Calu3 (cell line): ENCODE measurements at regions not wholly inside any gene's neighbourhood (a gene's known extent, or its start where the extent isn't known, plus 50 kb on each side); places are given as distances from the start of the nearest gene placed in this dataset.

Experiments used
- BruUV-seq: library from RNA; stranded (reverse); fragments of 400-500 nt; replicated peaks from 2 replicates; lab custom pipeline; 2021; lab: Mats Ljungman, UMichigan
- CTCF ChIA-PET: fragments of 300-600 bp; sonication (Branson Sonifier 250); formaldehyde crosslinking; loops from one replicate; lab custom pipeline; 2022; ENCODE audit warnings: antibody characterized with exemption; lab: Charles Lee
- DNase-seq: peaks from one replicate; pipeline ENCODE4 v3.0.0; 2022
- H3K27ac Mint-ChIP-seq: one replicate; pipeline ENCODE4 v1.8.0; 2022; ENCODE audit warnings: mixed read lengths; ENCODE audit not compliant: unreplicated experiment
- H3K27me3 Mint-ChIP-seq: one replicate; pipeline ENCODE4 v1.8.0; 2022; ENCODE audit warnings: mixed read lengths; ENCODE audit not compliant: unreplicated experiment
- H3K36me3 Mint-ChIP-seq: one replicate; pipeline ENCODE4 v1.8.0; 2022; ENCODE audit warnings: mild to moderate bottlenecking, moderate library complexity, mixed read lengths; ENCODE audit not compliant: insufficient read depth, unreplicated experiment
- H3K4me1 Mint-ChIP-seq: one replicate; pipeline ENCODE4 v1.8.0; 2022; ENCODE audit warnings: mild to moderate bottlenecking, low read depth, mixed read lengths; ENCODE audit not compliant: unreplicated experiment
- H3K4me3 Mint-ChIP-seq: one replicate; pipeline ENCODE4 v1.8.0; 2022; ENCODE audit warnings: mild to moderate bottlenecking, low read depth, moderate library complexity, mixed read lengths; ENCODE audit not compliant: unreplicated experiment
- H3K9me3 Mint-ChIP-seq: one replicate; pipeline ENCODE4 v1.8.0; 2022; ENCODE audit warnings: low read depth, mixed read lengths; ENCODE audit not compliant: unreplicated experiment
- CTCF ChIP-seq: fragments of 200-600 bp; IDR thresholded peaks from one replicate; pipeline ENCODE4 v1.8.0; 2022; ENCODE audit warnings: antibody characterized with exemption; ENCODE audit not compliant: unreplicated experiment
- intact Hi-C: fragments of 100-400 bp; cut with micrococcal nuclease; formaldehyde crosslinking; loops from one replicate; pipeline ENCODE4 v1.10.0; 2022; ENCODE audit not compliant: unreplicated experiment

- BruUV-seq: no TSS peak
- TF ChIP-seq CTCF: no peak
- Mint-ChIP-seq H3K36me3 (no peaks in the 10 kb centered on the region), H3K4me3 (no peak overlapping the region), H3K27me3 (peaks cover 64% of the 10 kb centered on the region), H3K27ac (no peak overlapping the region), H3K4me1 (no peaks in the 10 kb centered on the region), H3K9me3 (no peaks in the 10 kb centered on the region)
- CTCF ChIA-PET: no interaction called here
- intact Hi-C loops: no loop called here
- no peak for DNase-seq
Observed at GRCh38 chr9:135245482-135246247, 158.2 kb downstream of the OLFM1 start.

GRCh38 chr9:135246248-135247205, 159.1 kb downstream of the OLFM1 start:
- Mint-ChIP-seq H3K4me1 (no peaks in the 10 kb centered on the region), H3K4me3 (no peak overlapping the region), H3K27me3 (peaks cover 59% of the 10 kb centered on the region), H3K9me3 (no peaks in the 10 kb centered on the region), H3K27ac (no peak overlapping the region), H3K36me3 (no peaks in the 10 kb centered on the region)
- CTCF ChIA-PET: no interaction called here
- DNase-seq: no peak
- no peak for TF ChIP-seq CTCF
- BruUV-seq: no TSS peak
- intact Hi-C loops: no loop called here

GRCh38 chr9:135247227-135247930, 159.9 kb downstream of the OLFM1 start:
- no peak for DNase-seq
- Mint-ChIP-seq H3K27me3 (peaks cover 59% of the 10 kb centered on the region), H3K36me3 (no peaks in the 10 kb centered on the region), H3K9me3 (no peaks in the 10 kb centered on the region), H3K4me1 (no peaks in the 10 kb centered on the region), H3K27ac (no peak overlapping the region), H3K4me3 (no peak overlapping the region)
- TF ChIP-seq CTCF: no peak
- intact Hi-C loops: no loop called here
- BruUV-seq: no TSS peak
- CTCF ChIA-PET: no interaction called here

- no peak for TF ChIP-seq CTCF
- intact Hi-C loops: no loop called here
- H3K4me3 Mint-ChIP-seq: no peak overlapping the region
- BruUV-seq: no TSS peak
- no peak for DNase-seq
- no peak overlapping the region for H3K27ac Mint-ChIP-seq
- H3K4me1 Mint-ChIP-seq: no peaks in the 10 kb centered on the region
- CTCF ChIA-PET: no interaction called here
- no peaks in the 10 kb centered on the region for H3K9me3 Mint-ChIP-seq
- H3K36me3 Mint-ChIP-seq: no peaks in the 10 kb centered on the region
- H3K27me3 Mint-ChIP-seq: peaks cover 59% of the 10 kb centered on the region
Observed at GRCh38 chr9:135248111-135248510, 160.6 kb downstream of the OLFM1 start.
